ENCODE measurements at regions not wholly inside any gene's neighbourhood (a gene's known extent, or its start where the extent isn't known, plus 50 kb on each side); places are given as distances from the start of the nearest gene placed in this dataset.
A peak's percentile ranks its signal among the peaks of the same experiment; 100 is the strongest.
"Not testable (repeated sequence)": the region's sequence is repeated elsewhere in the genome, so short reads cannot be mapped to it uniquely, and the experiment has no call there.

- H3K36me3 Mint-ChIP-seq (ENCODE audit: low read depth); H3K27me3 Mint-ChIP-seq (ENCODE audit: low read depth); H3K27ac Mint-ChIP-seq; H3K9me3 Mint-ChIP-seq; H3K4me3 Mint-ChIP-seq; H3K4me1 Mint-ChIP-seq: not testable (repeated sequence)
Observed at GRCh38 chr1:610538-610937, 75.9 kb downstream of the OR4F16 start.

GRCh38 chr1:609161-609560, 77.3 kb downstream of the OR4F16 start:
- not testable (repeated sequence) for H3K4me3 Mint-ChIP-seq; H3K9me3 Mint-ChIP-seq; H3K36me3 Mint-ChIP-seq (ENCODE audit: low read depth); H3K4me1 Mint-ChIP-seq; H3K27me3 Mint-ChIP-seq (ENCODE audit: low read depth); H3K27ac Mint-ChIP-seq

GRCh38 chr1:605279-605678, 81.2 kb downstream of the OR4F16 start:
- H3K9me3 Mint-ChIP-seq; H3K36me3 Mint-ChIP-seq (ENCODE audit: low read depth); H3K27ac Mint-ChIP-seq; H3K4me1 Mint-ChIP-seq; H3K4me3 Mint-ChIP-seq; H3K27me3 Mint-ChIP-seq (ENCODE audit: low read depth): not testable (repeated sequence)

- H3K4me1 Mint-ChIP-seq; H3K4me3 Mint-ChIP-seq; H3K27ac Mint-ChIP-seq; H3K36me3 Mint-ChIP-seq (ENCODE audit: low read depth); H3K27me3 Mint-ChIP-seq (ENCODE audit: low read depth); H3K9me3 Mint-ChIP-seq: not testable (repeated sequence)
Observed at GRCh38 chr1:588211-588610, 98.2 kb downstream of the OR4F16 start.

GRCh38 chr1:585992-586391, 100.5 kb downstream of the OR4F16 start:
- H3K36me3 Mint-ChIP-seq (ENCODE audit: low read depth); H3K27me3 Mint-ChIP-seq (ENCODE audit: low read depth); H3K9me3 Mint-ChIP-seq; H3K4me3 Mint-ChIP-seq; H3K4me1 Mint-ChIP-seq; H3K27ac Mint-ChIP-seq: not testable (repeated sequence)
- peak; percentile 25 to 38 (median 31) for TF ChIP-seq CTCF (IDR thresholded peaks at IDR 0.05; ENCODE audit: unreplicated experiment in 3 of 3)
